Stimulated activated memory B cell treated with anti-CD40 and anti-IgM and Interleukin-4, amounts not matched to agents 10 μg/mL and 1 μg/mL and 100 μg/mL, for 72 hours (primary cell): ENCODE measurements at regions not wholly inside any gene's neighbourhood (a gene's known extent, or its start where the extent isn't known, plus 50 kb on each side); places are given as distances from the start of the nearest gene placed in this dataset.
"Not testable (repeated sequence)": the region's sequence is repeated elsewhere in the genome, so short reads cannot be mapped to it uniquely, and the experiment has no call there.

Experiments used
- ATAC-seq: fragments of 150-1000 bp; cut with Tn5 transposase; 2 replicates; pipeline ENCODE4 v1.10.0; 2021
- H3K27ac Mint-ChIP-seq: one replicate; pipeline ENCODE4 v1.8.0; 2022; ENCODE audit warnings: mild to moderate bottlenecking, mixed read lengths
- H3K27me3 Mint-ChIP-seq: one replicate; pipeline ENCODE4 v1.8.0; 2022; ENCODE audit warnings: mixed read lengths
- H3K36me3 Mint-ChIP-seq: one replicate; pipeline ENCODE4 v1.8.0; 2022; ENCODE audit warnings: mixed read lengths
- H3K4me1 Mint-ChIP-seq: one replicate; pipeline ENCODE4 v1.8.0; 2022; ENCODE audit warnings: mixed read lengths
- H3K4me3 Mint-ChIP-seq: one replicate; pipeline ENCODE4 v1.8.0; 2022; ENCODE audit warnings: mild to moderate bottlenecking, moderate library complexity, mixed read lengths
- H3K9me3 Mint-ChIP-seq: one replicate; pipeline ENCODE4 v1.8.0; 2022; ENCODE audit warnings: mixed read lengths

- Mint-ChIP-seq H3K27me3 (no peaks in the 10 kb centered on the region), H3K27ac (no peak overlapping the region), H3K9me3 (peaks cover 4% of the 10 kb centered on the region), H3K4me1 (no peaks in the 10 kb centered on the region), H3K36me3 (no peaks in the 10 kb centered on the region), H3K4me3 (no peak overlapping the region)
- ATAC-seq, result no peak
These were observed 1041.0 kb upstream of the NRXN1 start for GRCh38 chr2:52072949-52073348.

DNA sequence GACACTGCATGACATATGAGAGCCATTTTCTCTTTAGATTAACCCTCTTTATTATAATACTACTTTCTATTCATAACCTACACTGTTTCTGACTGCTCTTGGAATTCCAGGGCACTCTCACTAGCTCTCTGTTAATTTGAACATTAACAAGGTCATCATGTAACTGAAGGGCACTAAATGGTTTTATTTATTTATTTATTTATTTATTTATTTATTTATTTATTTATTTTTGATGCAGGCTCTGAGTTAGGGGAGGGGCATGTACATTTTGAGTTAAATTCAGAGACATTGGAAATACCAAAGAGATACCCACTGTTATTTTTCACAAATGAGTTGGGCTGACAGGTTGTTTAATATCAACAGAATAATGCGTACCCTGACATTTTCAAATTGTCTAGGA lies 1038.7 kb upstream of the NRXN1 start:
- no peaks in the 10 kb centered on the region for H3K27me3 Mint-ChIP-seq

GRCh38 chr2:52064234-52064633 lies 1032.3 kb upstream of the NRXN1 start:
- Mint-ChIP-seq H3K4me3 (no peak overlapping the region), H3K27ac (no peak overlapping the region), H3K27me3 (no peaks in the 10 kb centered on the region), H3K36me3 (no peaks in the 10 kb centered on the region), H3K9me3 (peaks cover 6% of the 10 kb centered on the region), H3K4me1 (no peaks in the 10 kb centered on the region)
- no peak for ATAC-seq

More for the DNA sequence above, 1038.7 kb upstream of the NRXN1 start:
- no peak overlapping the region for H3K4me3 Mint-ChIP-seq
- ATAC-seq, result no peak
- H3K36me3 Mint-ChIP-seq, result no peaks in the 10 kb centered on the region
- H3K9me3 Mint-ChIP-seq, result peaks cover under 1% of the 10 kb centered on the region
- no peak overlapping the region for H3K27ac Mint-ChIP-seq
- no peaks in the 10 kb centered on the region for H3K4me1 Mint-ChIP-seq

- ATAC-seq, result no peak
- Mint-ChIP-seq H3K4me1 (no peaks in the 10 kb centered on the region), H3K36me3 (no peaks in the 10 kb centered on the region), H3K27me3 (no peaks in the 10 kb centered on the region), H3K9me3 (peaks cover 17% of the 10 kb centered on the region), H3K27ac (no peak overlapping the region), H3K4me3 (no peak overlapping the region)
These were observed 1022.9 kb upstream of the NRXN1 start for GRCh38 chr2:52054824-52055223.

GRCh38 chr2:52036853-52037252 lies 1004.9 kb upstream of the NRXN1 start:
- Mint-ChIP-seq H3K27me3 (no peaks in the 10 kb centered on the region), H3K9me3 (no peaks in the 10 kb centered on the region), H3K36me3 (no peaks in the 10 kb centered on the region), H3K4me1 (no peaks in the 10 kb centered on the region), H3K4me3 (no peak overlapping the region), H3K27ac (no peak overlapping the region)
- no peak for ATAC-seq

- H3K9me3 Mint-ChIP-seq, result no peaks in the 10 kb centered on the region
- no peaks in the 10 kb centered on the region for H3K36me3 Mint-ChIP-seq
- H3K27ac Mint-ChIP-seq, result no peak overlapping the region
- ATAC-seq, result no peak
- no peak overlapping the region for H3K4me3 Mint-ChIP-seq
- H3K4me1 Mint-ChIP-seq, result no peaks in the 10 kb centered on the region
- no peaks in the 10 kb centered on the region for H3K27me3 Mint-ChIP-seq
These were observed 1004.1 kb upstream of the NRXN1 start for GRCh38 chr2:52036024-52036423.

DNA sequence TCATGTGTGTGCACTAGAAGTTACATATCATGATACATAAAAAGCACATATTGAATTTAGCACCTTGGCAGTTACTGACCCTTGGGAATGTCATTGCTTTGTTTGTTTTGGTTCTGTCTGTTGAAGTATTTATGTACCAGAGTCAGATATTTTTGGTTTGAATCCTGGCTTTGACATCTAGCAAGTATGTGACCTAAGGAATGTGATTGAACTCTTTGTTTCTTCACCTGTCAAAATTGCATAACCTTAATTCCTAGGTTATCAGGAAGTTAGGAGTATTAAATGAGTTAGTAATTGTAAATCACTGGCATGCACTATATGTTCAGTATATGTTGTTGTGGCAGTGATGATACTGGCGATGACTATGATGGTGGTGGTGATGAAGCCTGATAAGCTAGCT lies 1003.5 kb upstream of the NRXN1 start:
- Mint-ChIP-seq H3K36me3 (no peaks in the 10 kb centered on the region), H3K27ac (no peak overlapping the region), H3K9me3 (no peaks in the 10 kb centered on the region), H3K27me3 (no peaks in the 10 kb centered on the region), H3K4me3 (no peak overlapping the region), H3K4me1 (no peaks in the 10 kb centered on the region)
- no peak for ATAC-seq

GRCh38 chr2:52034706-52035105 lies 1002.8 kb upstream of the NRXN1 start:
- Mint-ChIP-seq H3K4me1 (no peaks in the 10 kb centered on the region), H3K4me3 (no peak overlapping the region), H3K27me3 (no peaks in the 10 kb centered on the region), H3K27ac (no peak overlapping the region), H3K36me3 (no peaks in the 10 kb centered on the region), H3K9me3 (no peaks in the 10 kb centered on the region)
- ATAC-seq, result no peak

DNA sequence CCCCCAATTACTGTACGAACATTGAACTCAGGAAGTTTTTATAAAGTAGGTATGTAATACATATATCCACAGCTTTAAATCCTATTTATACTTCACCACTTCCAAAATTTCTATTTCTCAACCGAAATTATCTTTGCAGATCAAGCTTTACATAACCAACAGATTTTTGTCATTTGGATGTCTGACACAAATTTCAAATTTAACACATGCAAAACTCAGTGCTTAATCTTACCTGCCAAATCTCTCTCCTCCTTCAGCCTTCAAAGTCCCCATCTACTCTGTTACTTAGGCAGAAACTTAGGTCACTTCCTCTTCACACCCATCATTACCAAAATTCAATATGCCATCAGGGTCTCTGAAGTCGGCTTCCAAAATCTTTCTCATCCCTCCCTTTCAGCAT lies 990.1 kb upstream of the NRXN1 start:
- peaks cover 9% of the 10 kb centered on the region for H3K9me3 Mint-ChIP-seq
- no peak overlapping the region for H3K27ac Mint-ChIP-seq
- ATAC-seq, result no peak
- no peak overlapping the region for H3K4me3 Mint-ChIP-seq
- H3K4me1 Mint-ChIP-seq, result no peaks in the 10 kb centered on the region
- no peaks in the 10 kb centered on the region for H3K36me3 Mint-ChIP-seq
- no peaks in the 10 kb centered on the region for H3K27me3 Mint-ChIP-seq

DNA sequence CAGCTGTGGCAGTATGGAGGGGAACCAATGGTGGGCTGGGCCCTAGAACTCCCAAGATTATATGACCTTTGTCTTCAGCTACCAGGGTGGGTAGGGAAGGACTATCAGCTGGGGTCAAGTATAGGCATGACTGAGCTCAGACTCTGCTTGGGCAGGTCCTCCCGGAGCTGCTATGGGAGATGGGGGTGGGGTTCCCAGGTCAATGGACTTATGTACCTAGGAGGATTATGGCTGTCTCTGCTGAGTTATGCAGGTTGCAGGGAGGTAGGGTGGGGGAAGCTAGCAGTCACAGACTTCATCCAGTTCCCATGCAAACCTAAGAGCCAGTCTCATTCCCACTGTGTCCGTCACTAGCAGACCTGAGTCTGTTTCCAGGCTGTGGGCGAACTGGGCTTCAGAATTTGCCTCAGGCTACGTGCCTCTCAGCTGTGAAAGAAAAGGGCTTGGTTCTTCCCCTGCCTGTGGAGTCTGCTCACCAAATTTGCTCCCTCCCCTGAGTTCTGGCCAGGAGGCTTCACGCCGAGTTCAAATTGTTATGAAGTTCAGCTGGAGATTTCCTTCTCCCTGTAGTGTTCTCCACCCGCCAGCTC lies 985.8 kb upstream of the NRXN1 start:
- Mint-ChIP-seq H3K27me3 (no peaks in the 10 kb centered on the region), H3K4me1 (no peaks in the 10 kb centered on the region), H3K36me3 (no peaks in the 10 kb centered on the region), H3K27ac (no peak overlapping the region), H3K4me3 (no peak overlapping the region), H3K9me3 (peaks cover 6% of the 10 kb centered on the region)
- ATAC-seq, result no peak

- not testable (repeated sequence) for H3K27ac Mint-ChIP-seq, H3K36me3 Mint-ChIP-seq, H3K9me3 Mint-ChIP-seq, H3K4me3 Mint-ChIP-seq, H3K4me1 Mint-ChIP-seq, H3K27me3 Mint-ChIP-seq, ATAC-seq
These were observed 975.0 kb upstream of the NRXN1 start for GRCh38 chr2:52006821-52007366.

GRCh38 chr2:52000151-52000855 lies 968.4 kb upstream of the NRXN1 start:
- no peaks in the 10 kb centered on the region for H3K27me3 Mint-ChIP-seq
- no peak overlapping the region for H3K4me3 Mint-ChIP-seq
- H3K27ac Mint-ChIP-seq, result no peak overlapping the region
- no peaks in the 10 kb centered on the region for H3K36me3 Mint-ChIP-seq
- no peaks in the 10 kb centered on the region for H3K9me3 Mint-ChIP-seq
- no peaks in the 10 kb centered on the region for H3K4me1 Mint-ChIP-seq
- no peak for ATAC-seq

DNA sequence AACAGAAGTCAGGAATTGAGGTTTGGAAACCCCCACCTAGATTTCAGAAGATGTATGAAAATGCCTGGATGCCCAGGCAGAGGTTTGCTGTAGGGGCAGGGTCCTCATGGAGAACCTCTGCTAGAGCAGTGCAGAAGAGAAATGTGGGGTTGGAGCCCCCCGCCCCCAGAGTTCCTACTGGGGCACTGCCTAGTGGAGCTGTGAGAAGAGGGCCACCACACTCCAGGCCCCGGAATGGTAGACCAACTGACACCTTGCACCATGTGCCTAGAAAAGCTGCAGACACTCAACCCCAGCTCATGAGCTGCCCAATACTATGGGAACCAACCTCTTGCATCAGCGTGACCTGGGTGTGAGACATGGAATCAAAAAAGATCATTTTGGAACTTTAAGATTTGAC lies 967.0 kb upstream of the NRXN1 start:
- H3K27me3 Mint-ChIP-seq, result no peaks in the 10 kb centered on the region
- H3K27ac Mint-ChIP-seq, result no peak overlapping the region
- H3K4me1 Mint-ChIP-seq, result no peaks in the 10 kb centered on the region
- H3K9me3 Mint-ChIP-seq, result peaks cover 2% of the 10 kb centered on the region
- H3K36me3 Mint-ChIP-seq, result no peaks in the 10 kb centered on the region
- no peak overlapping the region for H3K4me3 Mint-ChIP-seq
- ATAC-seq, result no peak

- H3K4me3 Mint-ChIP-seq, result no peak overlapping the region
- no peak overlapping the region for H3K27ac Mint-ChIP-seq
- H3K27me3 Mint-ChIP-seq, result no peaks in the 10 kb centered on the region
- no peaks in the 10 kb centered on the region for H3K4me1 Mint-ChIP-seq
- no peak for ATAC-seq
- H3K9me3 Mint-ChIP-seq, result peaks cover 5% of the 10 kb centered on the region
- H3K36me3 Mint-ChIP-seq, result no peaks in the 10 kb centered on the region
These were observed 965.6 kb upstream of the NRXN1 start for GRCh38 chr2:51997571-51997970.

- no peak for ATAC-seq
- H3K36me3 Mint-ChIP-seq, result no peaks in the 10 kb centered on the region
- H3K4me1 Mint-ChIP-seq, result no peaks in the 10 kb centered on the region
- H3K4me3 Mint-ChIP-seq, result no peak overlapping the region
- no peaks in the 10 kb centered on the region for H3K27me3 Mint-ChIP-seq
- H3K9me3 Mint-ChIP-seq, result peaks cover 5% of the 10 kb centered on the region
- no peak overlapping the region for H3K27ac Mint-ChIP-seq
These were observed 963.4 kb upstream of the NRXN1 start for GRCh38 chr2:51995293-51995692.

GRCh38 chr2:51994123-51994763 lies 962.3 kb upstream of the NRXN1 start:
- ATAC-seq, result no peak
- Mint-ChIP-seq H3K9me3 (peaks cover 5% of the 10 kb centered on the region), H3K4me1 (no peaks in the 10 kb centered on the region), H3K27me3 (no peaks in the 10 kb centered on the region), H3K4me3 (no peak overlapping the region), H3K27ac (no peak overlapping the region), H3K36me3 (no peaks in the 10 kb centered on the region)
